ENCODE measurements at regions not wholly inside any gene's neighbourhood (a gene's known extent, or its start where the extent isn't known, plus 50 kb on each side); places are given as distances from the start of the nearest gene placed in this dataset.

DNA sequence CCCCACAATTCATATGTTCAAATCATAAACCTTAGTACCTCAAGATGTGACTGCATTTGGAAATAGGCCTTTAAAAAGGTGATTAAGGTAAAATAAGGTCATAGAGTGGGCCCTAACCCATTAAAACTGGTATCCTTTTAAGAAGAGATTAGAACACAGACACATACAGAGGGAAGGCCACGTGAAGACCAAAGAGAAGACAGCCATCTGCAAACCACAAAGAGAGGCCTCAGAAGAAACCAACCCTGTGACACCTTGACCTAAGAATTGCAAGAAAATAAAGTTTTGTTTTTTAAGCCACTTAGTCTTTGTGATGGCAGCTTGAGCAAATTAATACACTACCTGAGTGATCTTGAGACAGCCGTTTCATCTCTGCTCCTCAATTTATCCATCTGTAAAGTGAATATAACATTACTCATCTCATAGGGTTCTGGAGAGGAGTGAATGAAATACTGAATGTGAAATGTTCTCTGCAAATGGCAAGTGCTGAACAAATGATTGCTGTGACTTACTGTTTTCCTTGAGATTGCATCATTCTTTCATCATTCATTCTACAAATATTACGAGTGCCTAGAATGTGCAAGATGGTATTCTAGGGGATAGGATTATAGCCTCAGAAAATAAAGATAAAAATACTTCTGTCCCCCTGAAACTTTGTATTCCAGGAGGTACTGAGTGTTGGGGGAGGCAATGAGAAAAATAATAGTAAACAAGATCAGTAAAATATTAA, 222.0 kb upstream of the CDH13 start:
- no peak for DNase-seq

DNA sequence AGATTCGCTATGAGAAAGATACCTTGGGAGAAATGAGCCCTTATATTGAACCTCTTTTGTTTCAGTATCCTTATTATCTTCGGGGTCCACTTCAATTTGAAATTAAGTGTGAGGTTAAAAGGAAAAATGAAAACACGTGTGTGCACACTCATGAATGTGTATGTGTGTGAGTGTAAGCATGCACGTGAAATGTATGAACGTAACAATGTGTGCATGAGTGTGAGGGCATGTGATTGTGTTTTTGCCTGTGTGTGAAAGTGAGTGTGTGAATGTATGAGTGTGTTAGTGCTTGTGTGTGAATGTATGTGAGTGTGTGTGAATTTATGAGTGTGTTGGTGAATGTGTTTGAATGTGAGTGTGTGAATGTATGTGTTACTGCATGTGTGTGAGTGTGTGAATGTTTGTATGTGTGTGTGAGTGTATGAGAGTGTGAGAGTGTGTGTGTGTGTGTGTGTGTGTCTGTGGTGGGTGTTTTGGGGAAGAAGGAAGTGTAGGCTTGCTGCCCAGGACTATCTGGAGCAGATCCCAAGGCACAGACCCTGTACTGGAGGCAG, 224.0 kb upstream of the CDH13 start:
- no peak for DNase-seq

DNA sequence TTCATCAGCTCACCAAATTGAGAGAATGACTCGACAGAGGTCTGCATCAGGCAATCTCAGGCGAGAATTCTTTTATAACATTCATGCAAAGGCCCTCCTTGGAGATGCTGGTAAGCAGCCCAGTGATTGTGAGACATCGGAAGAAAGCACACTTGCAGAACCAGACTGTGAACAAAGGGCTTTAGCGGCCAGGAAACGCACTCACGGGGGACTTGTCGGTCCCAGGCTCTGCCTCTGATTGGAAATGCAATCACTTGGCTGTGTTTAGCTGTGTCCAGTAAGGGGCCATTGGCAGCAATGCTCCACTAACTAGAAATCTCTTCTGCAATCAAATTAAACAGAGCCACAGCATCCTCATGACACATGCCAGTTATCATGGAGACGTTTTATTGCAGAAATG, 226.7 kb upstream of the CDH13 start:
- no peak for DNase-seq

GRCh38 chr16:82396509-82396908, 226.5 kb upstream of the MPHOSPH6 start:
- no peak for DNase-seq

GRCh38 chr16:82395212-82395611, 225.2 kb upstream of the MPHOSPH6 start:
- DNase-seq = no peak

DNA sequence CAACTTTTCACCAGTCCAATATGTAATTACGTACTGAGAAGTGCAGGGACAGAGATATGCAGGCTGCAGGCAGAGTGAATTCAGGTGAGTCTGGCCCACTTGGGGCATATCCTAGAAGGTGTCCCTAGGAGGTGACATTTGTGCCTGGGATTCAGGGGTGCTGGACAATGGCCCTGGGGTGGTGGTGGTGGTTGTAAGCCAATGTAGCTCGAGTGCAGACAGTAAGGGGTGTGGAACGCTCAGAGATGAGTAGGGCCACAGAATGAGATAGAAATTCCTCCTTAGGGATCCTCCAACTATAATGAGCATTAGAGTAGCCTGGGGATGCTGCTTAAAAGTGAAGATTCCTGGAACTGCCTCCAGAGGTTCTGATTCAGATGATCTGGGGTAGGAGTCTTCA, 221.7 kb upstream of the MPHOSPH6 start:
- DNase-seq = no peak

GRCh38 chr16:82389956-82390650, 220.1 kb upstream of the MPHOSPH6 start:
- DNase-seq = no peak

DNA sequence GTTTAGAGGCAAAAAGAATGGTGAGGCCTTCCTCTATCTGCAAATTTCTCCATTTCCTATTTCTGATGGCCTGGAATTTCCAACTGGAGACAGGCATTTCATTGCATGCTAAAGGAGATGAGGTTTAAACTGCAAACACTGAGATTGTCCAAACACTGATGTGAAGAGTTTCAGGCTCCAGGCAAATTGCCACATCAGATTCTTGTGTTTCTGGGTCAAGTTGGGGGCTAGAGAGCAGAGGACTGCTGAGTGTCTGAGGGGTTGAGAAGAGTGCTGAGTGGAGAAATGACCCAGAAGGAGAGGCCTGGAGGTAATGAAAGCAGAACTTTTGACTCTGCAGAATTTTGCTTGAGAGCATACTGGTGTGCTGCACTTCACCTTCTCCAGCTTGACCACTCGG, 216.7 kb upstream of the MPHOSPH6 start:
- no peak for DNase-seq

DNA sequence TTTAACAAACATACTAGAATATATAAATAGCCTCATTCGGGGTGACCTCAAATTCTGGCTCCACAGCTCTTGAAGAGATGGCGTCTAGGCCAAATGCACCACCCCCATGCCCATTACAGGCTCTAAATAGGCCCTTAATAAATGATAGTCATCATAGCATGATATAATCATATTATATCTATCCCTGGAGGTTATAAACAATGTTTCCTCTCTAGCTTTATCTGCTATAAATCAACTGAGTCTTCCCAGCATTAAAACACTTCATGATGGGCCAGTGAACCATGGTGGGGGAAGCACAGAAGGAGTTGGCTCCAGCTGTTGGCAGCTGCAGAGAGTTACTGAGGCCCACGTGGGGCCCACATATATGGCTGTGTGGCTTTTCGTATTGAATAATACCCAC, 214.9 kb upstream of the MPHOSPH6 start:
- no peak for DNase-seq

GRCh38 chr16:82384017-82384416, 214.0 kb upstream of the MPHOSPH6 start:
- no peak for DNase-seq

DNA sequence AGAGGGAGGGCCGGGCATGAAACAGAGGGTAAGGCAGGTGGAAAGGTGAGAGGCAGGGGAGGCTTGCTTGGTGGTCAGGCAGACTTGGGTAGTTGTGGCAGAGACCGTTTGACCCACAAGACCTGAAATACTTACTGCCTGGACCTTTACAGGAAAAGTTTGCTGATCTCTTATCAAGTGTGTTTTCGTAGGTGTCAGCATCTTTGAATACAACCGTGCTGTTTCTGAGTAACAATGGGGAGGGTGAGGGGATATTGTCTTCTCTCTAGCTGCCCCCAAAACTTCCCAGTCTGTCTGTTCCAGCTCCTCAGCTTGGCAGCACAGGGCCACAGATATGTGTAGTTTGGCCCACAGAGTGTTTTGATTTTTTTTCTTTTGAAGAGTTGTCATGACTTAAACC, 212.5 kb upstream of the MPHOSPH6 start:
- DNase-seq = no peak

DNA sequence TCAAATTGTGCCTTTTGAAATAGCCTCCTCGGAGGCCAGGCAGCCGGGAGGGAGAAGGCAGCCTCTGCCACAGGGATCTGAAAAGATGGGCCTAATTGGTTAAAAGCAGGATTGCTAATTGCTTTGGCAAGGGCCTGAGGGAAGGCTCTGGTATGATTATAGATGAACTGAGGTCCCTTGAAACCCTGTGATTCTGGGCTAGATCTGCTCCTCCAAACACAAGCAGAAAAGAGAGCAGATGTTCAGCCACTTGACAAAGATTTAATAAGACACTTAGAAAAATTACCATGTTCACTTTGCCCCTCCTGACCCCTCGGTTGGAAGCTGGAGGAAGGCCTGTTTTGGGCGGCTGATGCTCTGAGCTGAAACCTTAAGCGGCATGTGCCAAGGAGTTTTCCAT, 209.5 kb upstream of the MPHOSPH6 start:
- DNase-seq = no peak

GRCh38 chr16:82373976-82374375, 204.0 kb upstream of the MPHOSPH6 start:
- DNase-seq = no peak

DNA sequence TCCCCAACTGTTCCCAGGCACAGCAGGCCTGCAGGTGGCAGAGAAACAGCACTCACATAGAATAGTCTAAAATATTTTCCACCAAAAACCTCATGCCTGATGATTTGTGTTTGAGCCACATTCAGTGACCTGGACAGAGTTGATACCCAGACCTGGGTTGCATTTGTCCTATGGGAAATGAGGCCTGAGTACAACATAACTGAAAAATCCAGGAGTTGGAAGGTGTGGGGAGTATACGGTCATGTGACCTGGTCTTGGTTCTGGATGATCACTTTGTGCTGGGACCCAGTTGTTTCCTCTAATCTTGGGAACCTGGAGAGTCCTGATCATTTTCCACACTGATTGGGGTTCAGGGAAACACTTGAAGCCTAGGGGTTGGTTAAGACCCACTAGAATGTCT, 200.3 kb upstream of the MPHOSPH6 start:
- no peak for DNase-seq

- DNase-seq = no peak
These were observed 198.0 kb upstream of the MPHOSPH6 start for GRCh38 chr16:82368041-82368440.

DNA sequence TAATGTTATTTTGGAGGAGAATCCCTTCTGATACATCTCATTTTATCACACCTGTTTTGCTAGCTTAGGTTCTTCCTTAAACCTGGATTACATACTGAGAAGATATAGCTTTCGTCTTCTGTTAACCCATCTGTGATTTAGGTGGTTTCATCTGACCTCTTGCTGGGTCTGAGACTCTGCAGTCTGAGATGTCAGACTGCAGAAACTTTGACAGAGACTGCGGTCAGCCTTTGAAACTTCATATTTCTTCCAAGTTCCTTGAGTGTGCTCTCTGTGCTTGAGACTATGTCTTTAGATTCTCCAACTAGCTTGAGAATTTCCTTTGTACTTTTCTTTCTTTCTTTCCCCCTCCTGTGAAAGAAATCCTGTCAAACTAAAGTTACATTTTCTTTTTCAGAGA, 196.4 kb upstream of the MPHOSPH6 start:
- no peak for DNase-seq

DNA sequence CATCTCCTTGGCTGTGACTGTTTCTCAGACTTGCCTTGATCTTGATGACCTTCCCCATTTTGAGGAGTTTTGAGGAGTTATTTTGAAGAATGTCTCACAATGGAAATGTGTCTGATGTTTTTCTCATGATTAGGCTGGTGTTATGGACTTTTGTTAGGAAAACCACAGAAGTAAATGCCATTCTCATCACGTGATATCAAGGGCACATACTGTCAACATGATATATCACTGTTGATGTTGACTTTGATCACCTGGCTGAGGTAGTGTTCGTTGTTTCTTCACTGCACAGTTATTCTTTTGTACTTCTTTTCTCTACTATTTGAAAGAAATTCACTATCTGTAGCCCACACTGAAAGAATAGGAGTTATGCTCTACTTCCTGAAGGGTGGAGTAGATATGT, 194.7 kb upstream of the MPHOSPH6 start:
- DNase-seq = no peak

- DNase-seq = no peak
These were observed 193.2 kb upstream of the MPHOSPH6 start for GRCh38 chr16:82363026-82363816.

DNA sequence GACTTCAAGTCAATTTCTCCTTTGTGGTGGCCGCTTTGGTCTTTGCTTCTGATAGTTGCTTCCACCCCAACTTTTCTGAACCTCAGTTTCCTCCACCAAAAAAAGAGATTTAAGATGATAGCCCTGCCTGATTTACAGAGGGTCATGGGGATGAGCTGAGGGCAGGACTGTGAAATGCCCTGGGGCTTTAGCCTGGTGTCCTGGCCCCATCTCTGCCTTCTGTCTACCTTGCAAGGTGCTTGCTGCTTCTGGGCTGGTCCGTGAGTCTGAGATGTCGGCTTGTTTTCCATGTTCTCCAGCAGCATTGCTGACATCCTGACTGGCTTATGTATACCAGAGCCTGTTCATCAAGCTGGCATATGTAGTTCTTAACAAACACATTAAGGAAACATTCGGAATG, 191.9 kb upstream of the MPHOSPH6 start:
- DNase-seq = no peak

DNA sequence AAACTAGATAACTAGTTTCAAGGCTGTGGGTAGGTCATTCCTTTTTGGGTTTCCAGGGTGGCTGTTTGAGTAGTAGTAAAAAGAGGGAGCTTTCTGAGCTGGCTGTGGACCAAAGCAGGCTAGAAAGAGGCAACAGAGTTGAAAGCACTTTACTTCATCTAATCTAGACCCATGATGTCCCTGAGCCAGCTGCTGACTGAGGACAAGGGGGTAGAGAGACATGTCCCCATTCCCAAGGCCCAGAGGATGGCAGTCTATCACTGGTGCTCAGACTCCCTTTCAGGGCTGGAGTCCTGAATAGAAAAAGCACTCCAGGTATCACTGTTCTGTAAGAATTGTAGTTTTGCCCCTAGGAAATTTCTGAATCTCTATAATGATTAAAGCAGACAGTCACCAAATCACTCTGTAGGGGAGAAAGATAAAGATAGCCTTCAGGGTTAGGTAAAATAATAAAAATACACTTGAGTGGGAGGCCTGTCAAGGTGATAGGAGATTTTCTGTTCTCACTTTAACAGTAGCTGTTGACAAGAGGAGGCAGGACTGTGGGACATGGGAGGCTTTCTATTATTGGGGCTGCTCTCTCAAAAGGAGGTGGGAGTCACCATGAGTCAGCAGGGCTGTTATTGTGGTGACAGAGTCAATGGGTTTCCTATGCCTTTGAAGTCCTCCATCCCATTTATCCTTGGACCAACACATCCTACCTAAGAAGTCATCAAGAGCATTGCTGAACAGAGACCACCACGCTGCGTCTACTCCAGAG, 190.2 kb upstream of the MPHOSPH6 start:
- DNase-seq = no peak

DNA sequence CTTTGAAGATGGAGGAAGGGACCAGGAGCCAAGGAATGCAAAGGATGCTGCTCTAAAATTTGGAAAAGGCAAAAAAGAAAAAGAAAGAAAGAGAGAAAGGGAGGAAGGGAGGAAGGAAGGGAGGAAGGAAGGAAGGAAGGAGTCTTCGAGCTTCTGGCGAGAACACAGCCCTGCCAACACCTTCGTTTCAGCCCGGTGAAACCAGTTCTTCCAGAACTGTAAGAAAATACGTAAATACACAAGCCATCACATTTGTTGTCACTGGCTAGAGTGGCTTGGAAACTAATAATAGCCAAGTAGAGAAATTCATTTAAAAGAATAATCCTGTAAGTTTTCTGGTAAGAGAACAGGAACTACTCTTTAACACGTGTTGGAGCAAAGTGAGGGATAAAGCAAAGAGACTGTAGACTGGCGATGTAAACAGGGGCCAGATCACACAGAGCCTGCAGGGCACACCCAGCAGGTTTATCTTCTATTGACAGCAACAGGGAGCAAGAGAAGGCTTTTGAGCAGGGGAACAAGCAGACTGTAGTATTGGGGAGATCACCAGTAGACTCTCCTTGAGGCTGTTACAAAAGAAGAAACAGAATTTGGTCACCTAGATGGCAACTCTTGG, 188.7 kb upstream of the MPHOSPH6 start:
- no peak for DNase-seq

DNA sequence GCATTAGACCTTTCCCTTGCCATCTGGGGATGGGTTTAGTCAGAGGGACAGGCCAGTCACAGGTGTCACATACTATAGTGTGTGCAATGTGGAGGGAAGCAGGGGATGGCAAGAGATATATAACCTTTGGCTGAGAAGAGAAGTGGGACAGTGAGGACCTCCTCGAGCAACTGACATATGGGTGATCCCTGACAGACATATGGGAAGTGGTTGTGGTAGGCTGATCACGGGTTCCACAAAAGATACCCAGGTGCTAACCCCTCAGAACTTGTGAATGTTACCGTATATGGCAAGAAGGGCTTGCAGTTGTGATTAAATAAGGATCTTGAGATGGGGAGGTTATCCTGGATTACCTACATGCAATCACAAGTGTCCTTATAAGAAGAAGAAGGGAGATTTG, 188.1 kb upstream of the MPHOSPH6 start:
- DNase-seq = no peak

Measured in NCI-H2227 treated with DMSO at 0.1 percent for 48 hours (cell line).